ENCODE measurements at regions not wholly inside any gene's neighbourhood (a gene's known extent, or its start where the extent isn't known, plus 50 kb on each side); places are given as distances from the start of the nearest gene placed in this dataset.
A peak's percentile ranks its signal among the peaks of the same experiment; 100 is the strongest.

GRCh38 chr18:45212181-45213039 is 402.9 kb upstream of the SLC14A2 start:
- no peak for DNase-seq (ENCODE audit: low read depth)
- H3K4me3 ChIP-seq (ENCODE audit: low read depth, low read length): no peak overlapping the region

GRCh38 chr18:45213040-45213333 is 402.3 kb upstream of the SLC14A2 start:
- no peak overlapping the region for H3K4me3 ChIP-seq (ENCODE audit: low read depth, low read length)
- no peak for DNase-seq (ENCODE audit: low read depth)

- H3K4me3 ChIP-seq (ENCODE audit: low read depth, low read length): no peak overlapping the region
- DNase-seq (ENCODE audit: low read depth): no peak
Observed at GRCh38 chr18:45218436-45218835, 396.8 kb upstream of the SLC14A2 start.

DNA sequence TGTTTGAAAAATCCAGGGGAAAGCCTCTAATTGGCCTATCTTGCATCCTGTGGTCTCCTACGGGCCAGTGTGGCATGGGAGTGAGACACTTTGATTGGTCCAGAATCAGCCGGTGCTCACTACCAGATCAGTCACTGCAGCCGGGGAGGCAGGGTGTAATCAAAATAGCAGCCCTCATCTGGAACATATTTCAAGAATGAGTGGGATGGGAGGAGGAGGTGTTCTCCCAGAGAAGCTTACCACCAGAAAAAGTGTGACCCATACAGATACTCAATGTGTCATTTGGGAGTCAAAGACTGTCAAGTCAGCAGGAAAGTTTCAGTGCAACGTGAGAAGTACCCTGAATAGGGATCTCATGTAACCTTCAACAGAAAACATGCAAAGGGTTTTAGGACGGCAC is 393.9 kb upstream of the SLC14A2 start:
- H3K4me3 ChIP-seq (ENCODE audit: low read depth, low read length): no peak overlapping the region
- no peak for DNase-seq (ENCODE audit: low read depth)

- DNase-seq (ENCODE audit: low read depth): no peak
- H3K4me3 ChIP-seq (ENCODE audit: low read depth, low read length): no peak overlapping the region
Observed at GRCh38 chr18:45222180-45222579, 393.1 kb upstream of the SLC14A2 start.

GRCh38 chr18:45227001-45227742 is 388.1 kb upstream of the SLC14A2 start:
- no peak for DNase-seq (ENCODE audit: low read depth)
- H3K4me3 ChIP-seq (ENCODE audit: low read depth, low read length): no peak overlapping the region

- DNase-seq (ENCODE audit: low read depth): no peak
- H3K4me3 ChIP-seq (ENCODE audit: low read depth, low read length): no peak overlapping the region
Observed at GRCh38 chr18:45228796-45229388, 386.4 kb upstream of the SLC14A2 start.

- no peak for DNase-seq (ENCODE audit: low read depth)
- H3K4me3 ChIP-seq (ENCODE audit: low read depth, low read length): no peak overlapping the region
Observed at GRCh38 chr18:45231617-45232016, 383.7 kb upstream of the SLC14A2 start.

- no peak for DNase-seq (ENCODE audit: low read depth)
- H3K4me3 ChIP-seq (ENCODE audit: low read depth, low read length): no peak overlapping the region
Observed at GRCh38 chr18:45232061-45232460, 383.2 kb upstream of the SLC14A2 start.

DNA sequence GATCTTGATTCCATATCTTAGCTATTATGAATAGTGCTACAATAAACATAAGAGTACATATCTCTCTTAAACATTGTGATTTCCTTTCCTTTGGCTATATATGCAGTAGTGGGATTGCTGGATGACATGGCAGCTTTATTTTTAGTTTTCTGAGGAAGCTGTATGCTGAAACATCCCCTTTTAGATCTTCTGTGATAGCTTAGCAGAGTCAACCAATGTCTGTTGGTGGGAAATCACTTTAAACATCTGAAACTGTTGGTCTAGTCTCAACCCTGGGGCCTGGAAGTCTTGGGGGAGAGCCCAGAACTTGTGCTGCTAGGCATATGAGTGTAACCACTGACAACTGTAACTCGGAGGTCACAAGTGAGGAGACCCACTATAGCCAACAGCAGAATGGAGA is 378.6 kb upstream of the SLC14A2 start:
- no peak overlapping the region for H3K4me3 ChIP-seq (ENCODE audit: low read depth, low read length)
- DNase-seq (ENCODE audit: low read depth): no peak

DNA sequence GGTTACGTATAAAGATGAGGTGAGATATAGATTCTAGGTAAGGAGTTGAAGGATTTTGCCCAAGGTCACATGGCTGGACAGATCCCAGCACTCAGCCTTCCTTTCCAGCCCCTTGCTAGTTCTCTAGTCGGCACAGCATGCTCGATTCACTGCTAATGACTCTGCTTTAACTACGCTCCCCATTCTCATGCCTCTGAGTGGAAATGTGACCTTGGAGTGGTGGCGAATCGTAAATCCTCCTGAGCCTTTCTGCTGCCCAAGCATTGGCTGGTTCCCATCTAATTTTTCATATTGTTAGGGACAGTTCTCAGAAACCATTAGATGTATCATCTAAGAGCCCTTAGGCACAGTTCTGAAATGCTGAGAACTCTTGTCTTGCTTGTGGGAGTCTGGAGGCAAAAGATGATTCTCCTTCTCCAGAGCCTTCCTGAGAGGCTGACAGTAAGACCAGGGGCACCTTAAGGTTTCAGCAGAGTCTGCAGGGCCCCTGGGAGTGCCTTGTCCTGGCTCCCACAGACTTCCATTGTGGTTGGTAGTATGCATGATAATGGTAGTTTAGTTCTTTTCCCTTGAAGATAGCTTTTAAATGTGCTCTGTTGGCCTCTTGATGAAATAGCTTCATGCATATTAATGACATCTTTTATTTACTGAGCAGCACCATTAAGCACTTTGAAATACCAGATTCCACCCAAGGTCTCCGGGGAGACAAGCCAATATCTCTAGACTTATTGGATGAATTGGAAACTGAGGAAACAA is 377.8 kb upstream of the SLC14A2 start:
- DNase-seq (ENCODE audit: low read depth): no peak
- H3K4me3 ChIP-seq (ENCODE audit: low read depth, low read length): no peak overlapping the region

GRCh38 chr18:45241271-45241670 is 374.0 kb upstream of the SLC14A2 start:
- DNase-seq (ENCODE audit: low read depth): no peak

DNA sequence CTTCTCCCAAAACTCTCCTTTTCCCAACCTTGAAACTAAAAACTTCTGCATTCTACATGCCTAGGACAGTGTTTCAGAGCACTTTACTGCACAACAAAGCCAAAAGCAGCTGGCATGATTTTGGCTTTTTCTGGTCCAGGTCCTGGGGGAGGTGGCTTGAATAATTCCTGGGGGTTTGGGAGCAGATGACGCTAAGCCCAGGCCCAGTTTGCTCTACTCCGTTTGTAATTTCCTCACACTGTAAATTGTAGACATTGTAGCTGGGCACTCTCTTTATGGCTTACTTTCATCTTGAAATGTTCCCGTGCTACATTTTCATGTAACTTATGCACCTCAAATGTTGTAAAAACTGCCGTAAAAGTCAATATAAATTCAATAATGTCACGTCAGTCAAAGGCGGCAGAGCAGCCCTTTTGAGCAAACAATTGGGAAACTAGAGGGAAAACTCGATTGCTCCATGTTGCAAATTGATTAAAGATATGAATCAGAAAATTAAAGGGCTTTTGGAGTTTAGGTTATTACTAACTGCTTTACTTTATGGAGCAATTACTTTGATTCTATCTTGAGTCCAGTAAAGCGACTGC is 373.2 kb upstream of the SLC14A2 start:
- DNase-seq (ENCODE audit: low read depth): no peak
- H3K4me3 ChIP-seq (ENCODE audit: low read depth, low read length): no peak overlapping the region

More at GRCh38 chr18:45241271-45241670, 374.0 kb upstream of the SLC14A2 start:
- no peak overlapping the region for H3K4me3 ChIP-seq (ENCODE audit: low read depth, low read length)

- no peak for DNase-seq (ENCODE audit: low read depth)
- H3K4me3 ChIP-seq (ENCODE audit: low read depth, low read length): no peak overlapping the region
Observed at GRCh38 chr18:45243340-45244110, 371.8 kb upstream of the SLC14A2 start.

DNA sequence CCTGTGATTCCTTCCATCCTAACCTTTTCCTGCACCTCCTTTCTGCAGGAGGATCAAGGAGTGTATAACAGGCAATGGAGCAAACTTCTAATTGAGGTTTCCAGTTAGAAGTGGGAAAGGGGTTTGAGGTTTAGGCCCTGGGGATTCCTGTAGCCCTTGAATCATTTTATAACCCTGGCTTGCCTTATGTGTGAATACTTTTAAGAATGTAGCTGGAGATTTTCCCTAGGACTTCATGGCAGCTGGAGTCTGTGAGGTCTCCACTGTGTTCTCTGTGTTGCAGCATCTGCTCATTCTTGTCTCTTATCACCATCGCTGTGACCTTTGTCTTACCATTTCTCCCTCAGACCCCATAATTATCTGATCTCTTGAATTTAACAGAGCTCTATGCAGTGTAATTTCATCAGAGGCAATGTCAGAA is 370.2 kb upstream of the SLC14A2 start:
- no peak overlapping the region for H3K4me3 ChIP-seq (ENCODE audit: low read depth, low read length)
- DNase-seq (ENCODE audit: low read depth): peak; percentile 32

- H3K4me3 ChIP-seq (ENCODE audit: low read depth, low read length): no peak overlapping the region
Observed at GRCh38 chr18:45248240-45248903, 366.9 kb upstream of the SLC14A2 start.

DNA sequence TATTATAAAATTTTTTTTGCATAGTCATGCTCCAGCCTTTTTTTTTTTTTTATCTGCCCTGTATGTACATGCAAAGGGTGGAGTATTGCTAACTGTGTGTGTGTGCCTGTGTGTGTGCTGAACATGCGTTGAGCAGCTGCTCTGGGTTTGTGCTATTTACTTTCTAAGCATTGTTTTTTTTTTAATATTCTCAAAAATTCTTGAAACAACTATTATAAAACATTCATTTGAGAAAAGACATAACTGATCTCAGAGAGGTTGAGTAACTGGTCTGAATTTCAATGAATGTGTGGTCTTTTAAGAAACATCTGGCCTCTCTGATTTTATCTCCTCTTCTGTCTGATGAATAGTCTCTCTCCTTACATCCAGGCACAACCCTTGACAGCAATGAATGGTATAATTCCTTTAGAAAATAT is 366.0 kb upstream of the SLC14A2 start:
- DNase-seq (ENCODE audit: low read depth): no peak
- H3K4me3 ChIP-seq (ENCODE audit: low read depth, low read length): no peak overlapping the region

More at GRCh38 chr18:45248240-45248903, 366.9 kb upstream of the SLC14A2 start:
- DNase-seq (ENCODE audit: low read depth): peak; percentile 31

- H3K4me3 ChIP-seq (ENCODE audit: low read depth, low read length): no peak overlapping the region
- DNase-seq (ENCODE audit: low read depth): no peak
Observed at GRCh38 chr18:45250479-45250878, 364.8 kb upstream of the SLC14A2 start.
